SK-N-SH (cell line): ENCODE measurements at regions not wholly inside any gene's neighbourhood (a gene's known extent, or its start where the extent isn't known, plus 50 kb on each side); places are given as distances from the start of the nearest gene placed in this dataset.

Experiments
- CTCF ChIP-seq: fragments of 200-600 bp; sonication (generic); IDR thresholded peaks from 2 replicates; pipeline ENCODE4 v1.6.1; 2017; ENCODE audit warnings: antibody characterized with exemption, mild to moderate bottlenecking, moderate library complexity
- EP300 ChIP-seq, 2 experiments: IDR thresholded peaks; 2 replicates each; pipeline versions ENCODE4 v1.4.0 to v1.6.1; 2012; ENCODE audit warnings: borderline replicate concordance in 1 of 2, low read depth in 1 of 2, low read length in 1 of 2
- FOXM1 ChIP-seq: IDR thresholded peaks from 2 replicates; pipeline ENCODE4 v1.4.0; 2012; ENCODE audit warnings: low read depth, mild to moderate bottlenecking
- GABPA ChIP-seq: IDR thresholded peaks from 2 replicates; pipeline ENCODE4 v1.4.0; 2012; ENCODE audit warnings: low read depth, mild to moderate bottlenecking
- GATA2 ChIP-seq: sonication (generic); formaldehyde crosslinking; IDR thresholded peaks from 2 replicates; pipeline ENCODE4 v1.5.0; 2020; ENCODE audit warnings: mild to moderate bottlenecking, missing genetic modification reagents
- POLR2AphosphoS5 ChIP-seq: IDR thresholded peaks from 2 replicates; pipeline ENCODE4 v1.6.1; 2012; ENCODE audit warnings: low read depth, low read length
- RCOR1 ChIP-seq: fragments of 150-350 bp; IDR thresholded peaks from 2 replicates; pipeline ENCODE4 v1.6.1; 2017; ENCODE audit warnings: antibody characterized with exemption, low read length
- REST ChIP-seq: IDR thresholded peaks from 2 replicates; pipeline ENCODE4 v1.6.1; 2012; ENCODE audit warnings: mild to moderate bottlenecking, low read depth, low read length, moderate library complexity
- SIN3A ChIP-seq: IDR thresholded peaks from 2 replicates; pipeline ENCODE4 v1.6.1; 2012; ENCODE audit warnings: low read depth, mild to moderate bottlenecking, low read length, moderate library complexity, borderline replicate concordance
- TAF1 ChIP-seq: IDR thresholded peaks from 2 replicates; pipeline ENCODE4 v1.6.1; 2012; ENCODE audit warnings: low read depth, mild to moderate bottlenecking, low read length, moderate library complexity, borderline replicate concordance
- YY1 ChIP-seq: IDR thresholded peaks from 2 replicates; pipeline ENCODE4 v1.4.0; 2012; ENCODE audit warnings: low read depth, mild to moderate bottlenecking

GRCh38 chr7:145088111-145088745, 252.4 kb upstream of the TPK1 start:
- TF ChIP-seq RCOR1 (no peak), CTCF (no peak), FOXM1 (no peak), SIN3A (no peak), TAF1 (no peak), POLR2AphosphoS5 (no peak), GABPA (no peak), EP300 (IDR thresholded peaks at IDR 0.05; ENCODE audit: borderline replicate concordance in 1 of 2, low read depth in 1 of 2, low read length in 1 of 2) (no peak), GATA2 (no peak), REST (no peak), YY1 (no peak)
